GM19455 (cell line): ENCODE measurements at regions not wholly inside any gene's neighbourhood (a gene's known extent, or its start where the extent isn't known, plus 50 kb on each side); places are given as distances from the start of the nearest gene placed in this dataset.
"Not testable (repeated sequence)": the region's sequence is repeated elsewhere in the genome, so short reads cannot be mapped to it uniquely, and the experiment has no call there.

Experiments
- ATAC-seq: cut with Tn5 transposase; IDR thresholded peaks from one replicate; pipeline ENCODE4 v1.9.1; 2021; ENCODE audit not compliant: unreplicated experiment

DNA sequence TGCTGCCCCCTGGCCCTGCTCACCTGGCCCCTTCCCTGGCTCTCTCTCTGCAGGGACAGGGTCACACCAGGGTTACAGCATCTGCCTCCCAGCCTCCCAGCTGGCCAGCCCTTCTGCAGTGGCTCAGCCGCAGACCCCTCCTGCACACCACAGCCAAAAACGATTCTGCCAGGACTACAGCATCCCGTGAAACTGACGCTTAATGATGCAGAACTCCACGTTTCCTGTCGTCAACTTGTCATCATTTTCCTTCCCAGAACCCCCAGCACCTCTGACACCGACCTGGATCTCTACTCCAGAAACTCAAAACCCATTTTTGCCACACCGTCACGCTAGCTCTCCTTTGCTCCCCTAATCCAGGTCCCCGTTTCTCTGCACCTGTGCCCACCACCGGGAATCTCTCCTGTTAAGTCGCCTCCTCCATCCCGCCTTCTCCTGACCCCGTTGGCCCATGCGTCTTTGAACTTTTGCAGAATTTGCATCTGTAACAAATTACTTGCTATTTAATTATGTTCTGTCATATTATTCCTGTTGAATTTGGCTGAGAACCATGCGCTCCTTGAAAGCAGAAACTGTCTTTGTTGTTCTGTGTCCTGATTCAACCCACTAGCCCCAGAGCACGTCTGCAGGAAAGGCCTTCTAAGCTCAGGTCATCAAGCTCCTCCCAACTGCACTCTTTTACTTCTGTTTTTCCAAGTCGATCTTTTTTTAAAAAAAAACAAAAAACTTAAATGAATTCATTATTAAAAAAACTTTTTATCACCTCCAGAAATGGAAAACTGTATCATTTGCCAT, 173.2 kb upstream of the COPS8 start:
- no peak for ATAC-seq

GRCh38 chr2:236915186-236915585, 170.5 kb upstream of the COPS8 start:
- ATAC-seq: no peak

GRCh38 chr2:236915726-236916125, 170.0 kb upstream of the COPS8 start:
- ATAC-seq: no peak

- ATAC-seq: no peak
Observed at GRCh38 chr2:236916181-236916580, 169.5 kb upstream of the COPS8 start.

GRCh38 chr2:236916651-236917050, 169.0 kb upstream of the COPS8 start:
- no peak for ATAC-seq

- ATAC-seq: no peak
Observed at GRCh38 chr2:236917164-236917563, 168.5 kb upstream of the COPS8 start.

- ATAC-seq: no peak
Observed at GRCh38 chr2:236918545-236918944, 167.1 kb upstream of the COPS8 start.

DNA sequence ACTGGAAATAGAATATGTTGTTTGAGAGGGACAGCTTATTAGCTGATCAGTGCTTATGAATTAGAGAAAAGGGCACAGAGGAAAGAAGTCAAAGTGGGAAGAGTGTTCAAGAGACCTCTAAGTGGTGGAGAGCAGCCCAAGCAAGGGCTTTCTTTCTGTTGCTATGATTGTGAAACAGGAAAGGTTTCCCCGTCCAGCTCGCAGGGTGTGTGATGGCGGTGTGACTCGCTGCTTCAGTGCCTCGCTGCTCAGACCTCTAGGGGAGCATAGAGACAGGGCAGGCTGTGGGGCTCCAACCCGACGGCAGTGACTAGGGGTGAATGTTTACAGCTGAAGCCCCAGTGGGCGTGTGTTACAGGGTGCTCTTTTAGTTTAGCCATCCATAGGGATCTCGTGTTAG, 166.5 kb upstream of the COPS8 start:
- no peak for ATAC-seq

DNA sequence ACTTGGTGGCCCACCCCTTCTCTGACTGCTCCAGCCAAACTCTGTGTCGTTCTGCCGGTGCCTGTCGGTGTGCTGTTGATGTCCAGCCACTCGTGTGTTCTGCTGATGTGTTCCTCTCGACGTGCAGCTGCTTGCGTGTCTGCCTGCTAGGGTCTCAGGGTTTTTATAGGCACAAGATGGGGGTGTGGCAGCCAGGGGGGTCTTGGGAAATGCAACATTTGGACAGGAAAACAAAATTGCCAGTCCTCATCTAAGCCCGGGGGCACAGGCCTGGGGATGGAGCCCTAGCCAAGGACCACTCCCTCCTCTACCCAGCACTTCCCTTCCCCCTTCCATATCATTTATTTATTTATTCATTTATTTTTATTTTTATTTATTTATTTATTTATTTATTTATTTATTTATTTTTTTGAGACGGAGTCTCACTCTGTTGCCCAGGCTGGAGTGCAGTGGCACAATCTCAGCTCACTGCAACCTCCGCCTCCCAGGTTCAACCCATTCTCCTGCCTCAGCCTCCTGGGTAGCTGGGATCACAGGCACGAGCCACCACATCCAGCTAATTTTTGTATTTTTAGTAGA, 165.8 kb upstream of the COPS8 start:
- not testable (repeated sequence) for ATAC-seq

GRCh38 chr2:236922061-236922460, 163.6 kb upstream of the COPS8 start:
- no peak for ATAC-seq

GRCh38 chr2:236928380-236929037, 157.2 kb upstream of the COPS8 start:
- no peak for ATAC-seq

GRCh38 chr2:236932831-236933361, 152.8 kb upstream of the COPS8 start:
- ATAC-seq: no peak

- no peak for ATAC-seq
Observed at GRCh38 chr2:236934166-236934565, 151.5 kb upstream of the COPS8 start.

DNA sequence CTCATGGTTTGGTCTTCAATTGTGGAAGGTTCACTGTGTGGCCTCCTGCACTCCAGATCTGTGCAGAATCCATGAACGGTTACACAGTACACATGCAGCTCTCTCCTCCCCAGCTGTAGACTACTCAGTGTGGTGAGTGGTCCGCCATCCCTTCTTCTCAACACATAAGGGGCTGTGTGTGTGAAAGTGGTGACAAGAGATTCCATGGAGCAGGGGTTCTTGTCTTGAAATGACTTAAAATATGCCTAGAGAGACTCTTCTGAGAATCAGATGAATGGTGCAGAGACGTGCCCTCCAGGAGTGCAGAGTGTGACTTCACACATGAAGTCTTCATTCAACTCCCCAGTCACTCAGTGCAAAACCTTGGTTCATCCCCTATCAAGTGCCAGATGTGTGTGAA, 151.0 kb upstream of the COPS8 start:
- no peak for ATAC-seq

DNA sequence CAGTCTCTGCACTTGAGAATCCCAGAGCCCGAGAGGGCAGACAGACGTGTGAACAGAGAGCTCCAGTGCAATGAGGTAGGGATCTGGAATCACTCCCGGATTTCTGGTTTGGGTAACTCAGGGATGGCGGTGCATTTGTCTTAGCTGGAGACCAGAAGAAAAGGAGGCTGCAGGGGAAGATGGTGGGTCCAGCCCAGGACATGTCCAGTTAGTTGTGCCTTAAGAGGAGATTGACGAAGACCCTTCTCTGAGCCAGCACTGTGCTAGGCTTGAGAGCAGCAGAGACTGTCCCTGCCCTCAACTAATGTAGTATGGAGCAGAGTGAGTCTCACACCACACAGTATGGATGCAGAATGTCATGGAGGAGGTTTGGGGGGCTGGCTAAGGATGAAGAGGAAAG, 150.6 kb upstream of the COPS8 start:
- no peak for ATAC-seq

- no peak for ATAC-seq
Observed at GRCh38 chr2:236935631-236936445, 149.9 kb upstream of the COPS8 start.

DNA sequence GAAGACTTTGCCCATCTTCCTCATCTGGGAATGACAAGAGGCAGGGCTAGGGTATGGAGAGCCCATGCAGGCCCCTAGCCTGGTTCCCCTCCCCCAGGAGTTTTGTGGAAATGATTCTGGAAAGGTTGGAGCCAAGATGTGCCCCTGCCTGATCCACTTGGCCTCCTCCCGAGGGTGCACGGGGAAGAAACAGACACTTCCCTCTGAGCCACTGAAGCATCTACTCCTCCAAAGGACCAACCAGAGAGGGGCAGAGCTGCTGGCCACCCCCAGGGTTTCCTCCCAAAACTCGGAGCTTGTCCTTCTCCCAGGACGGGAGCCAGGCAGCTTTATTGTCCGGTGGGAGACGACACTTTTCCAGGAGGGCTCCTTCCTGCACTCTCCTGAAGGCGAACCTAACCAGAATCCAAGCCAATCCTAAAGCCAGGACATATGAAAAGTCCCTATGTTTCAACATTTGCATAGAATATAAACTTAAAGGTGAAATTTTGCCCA, 149.2 kb upstream of the COPS8 start:
- ATAC-seq: no peak

GRCh38 chr2:236938126-236938525, 147.6 kb upstream of the COPS8 start:
- ATAC-seq: no peak

DNA sequence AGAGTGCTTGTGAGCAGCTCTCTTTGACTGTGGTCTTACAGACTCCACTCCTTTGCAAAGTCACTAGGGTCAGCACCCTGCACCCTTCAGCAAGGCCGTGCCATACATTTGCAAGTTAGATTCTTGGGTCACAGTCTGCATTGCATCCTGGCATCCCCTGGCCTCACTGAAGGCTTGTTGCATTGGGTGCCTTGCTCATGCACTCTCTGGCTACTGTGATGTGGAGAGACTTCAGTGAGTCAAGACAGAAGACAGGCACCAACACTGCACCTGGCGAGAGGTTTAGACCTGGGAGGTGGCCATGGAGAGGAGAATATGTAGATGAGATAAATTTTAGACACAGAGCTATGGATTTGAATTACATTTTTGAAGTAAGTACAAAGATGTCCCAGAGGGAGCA, 146.4 kb upstream of the COPS8 start:
- no peak for ATAC-seq

DNA sequence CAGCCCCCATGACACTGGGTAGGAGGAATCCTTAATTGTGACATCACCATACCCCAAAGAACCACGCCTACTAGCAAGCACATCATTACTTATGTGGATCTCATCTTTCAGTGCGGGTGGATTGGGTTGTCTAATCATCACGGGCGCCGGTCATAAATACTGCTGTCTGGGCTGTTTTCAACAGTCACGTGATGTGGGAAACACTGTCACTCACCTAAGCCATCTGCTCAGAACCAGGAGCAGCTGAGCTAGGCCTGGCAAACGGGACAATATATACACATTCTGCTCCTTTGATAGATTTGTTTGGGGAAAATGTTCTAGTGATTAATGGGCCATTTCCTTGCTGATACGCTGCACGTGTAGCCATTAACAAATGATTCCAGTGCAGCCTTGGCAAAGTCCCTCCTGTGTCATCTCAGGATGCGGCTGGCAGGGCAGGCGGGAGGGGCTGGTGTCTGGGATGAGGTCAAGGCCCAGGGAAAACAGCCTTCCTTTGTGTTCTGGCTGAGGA, 145.9 kb upstream of the COPS8 start:
- ATAC-seq: no peak

GRCh38 chr2:236940497-236940896, 145.2 kb upstream of the COPS8 start:
- no peak for ATAC-seq
